SH-SY5Y (cell line): ENCODE measurements at regions not wholly inside any gene's neighbourhood (a gene's known extent, or its start where the extent isn't known, plus 50 kb on each side); places are given as distances from the start of the nearest gene placed in this dataset.

Source experiments
- GATA2 ChIP-seq: IDR thresholded peaks from 2 replicates; pipeline ENCODE4 v1.6.1; 2011; ENCODE audit warnings: mild to moderate bottlenecking, low read depth, low read length
- GATA3 ChIP-seq: IDR thresholded peaks from 2 replicates; pipeline ENCODE4 v1.6.1; 2011; ENCODE audit warnings: low read depth, mild to moderate bottlenecking, low read length, moderate library complexity

GRCh38 chrX:97897998-97898397 lies 1014.3 kb downstream of the RPA4 start:
- TF ChIP-seq GATA2 (no peak), GATA3 (no peak)
